ENCODE measurements at regions not wholly inside any gene's neighbourhood (a gene's known extent, or its start where the extent isn't known, plus 50 kb on each side); places are given as distances from the start of the nearest gene placed in this dataset.

- TF ChIP-seq CTCF (IDR thresholded peaks at IDR 0.05) (no peak), POLR2A (IDR thresholded peaks at IDR 0.05) (no peak), POLR2AphosphoS5 (IDR thresholded peaks at IDR 0.05) (no peak), EP300 (IDR thresholded peaks at IDR 0.05) (no peak)
These were observed 502.1 kb upstream of the TMEFF2 start for GRCh38 chr2:192696857-192697256.

Data from suprapubic skin (tissue), 4 donors.